ENCODE measurements at regions not wholly inside any gene's neighbourhood (a gene's known extent, or its start where the extent isn't known, plus 50 kb on each side); places are given as distances from the start of the nearest gene placed in this dataset.

- TF ChIP-seq CTCF (IDR thresholded peaks at IDR 0.05): no peak
- no peak for TF ChIP-seq EZH2 (IDR thresholded peaks at IDR 0.05)
These were observed 318.8 kb downstream of the ZEB2 start for GRCh38 chr2:144201126-144201525.

All from neural progenitor cell (in vitro differentiated cells).